Smooth muscle cell (in vitro differentiated cells): ENCODE measurements at regions not wholly inside any gene's neighbourhood (a gene's known extent, or its start where the extent isn't known, plus 50 kb on each side); places are given as distances from the start of the nearest gene placed in this dataset.

Source experiments
- DNase-seq: peaks from one replicate; lab custom pipeline; 2025; ENCODE audit not compliant: unreplicated experiment; lab: John Stamatoyannopoulos, UW
- H2AFZ ChIP-seq: fragments of 200-600 bp; sonication (generic); 2 replicates; pipeline ENCODE4 v1.6.0; 2016; ENCODE audit warnings: antibody characterized with exemption, low read depth, mild to moderate bottlenecking
- H3F3A ChIP-seq: fragments of 200-600 bp; sonication (generic); 2 replicates; pipeline ENCODE4 v1.6.0; 2017; ENCODE audit warnings: antibody characterized with exemption, low read depth
- H3K27ac ChIP-seq: fragments of 200-600 bp; sonication (generic); 2 replicates; pipeline ENCODE4 v1.5.1; 2016; ENCODE audit warnings: low read depth, mild to moderate bottlenecking
- H3K27me3 ChIP-seq: fragments of 200-600 bp; sonication (generic); 2 replicates; pipeline ENCODE4 v1.6.1; 2016; ENCODE audit warnings: low read depth, mild to moderate bottlenecking
- H3K36me3 ChIP-seq: fragments of 200-600 bp; sonication (generic); 2 replicates; pipeline ENCODE4 v1.5.1; 2016; ENCODE audit warnings: low read depth
- H3K4me1 ChIP-seq: fragments of 200-600 bp; sonication (generic); 2 replicates; pipeline ENCODE4 v1.5.1; 2016; ENCODE audit warnings: low read depth
- H3K4me2 ChIP-seq: fragments of 200-600 bp; sonication (generic); 2 replicates; pipeline ENCODE4 v1.6.0; 2016; ENCODE audit warnings: mild to moderate bottlenecking
- H3K4me3 ChIP-seq: fragments of 200-600 bp; sonication (generic); 2 replicates; pipeline ENCODE4 v1.5.1; 2016; ENCODE audit warnings: mild to moderate bottlenecking
- H3K79me2 ChIP-seq: fragments of 200-600 bp; sonication (generic); 2 replicates; pipeline ENCODE4 v1.6.0; 2016; ENCODE audit warnings: low read depth, mild to moderate bottlenecking
- H3K9ac ChIP-seq: fragments of 200-600 bp; sonication (generic); 2 replicates; pipeline ENCODE4 v1.6.0; 2016; ENCODE audit warnings: low read depth
- H3K9me3 ChIP-seq: fragments of 200-600 bp; sonication (generic); replicated peaks from 2 replicates; pipeline ENCODE4 v1.5.1; 2016; ENCODE audit warnings: low read depth
- H4K20me1 ChIP-seq: fragments of 200-600 bp; sonication (generic); 2 replicates; pipeline ENCODE4 v1.6.0; 2016; ENCODE audit warnings: low read depth
- CTCF ChIP-seq: fragments of 200-600 bp; sonication (generic); IDR thresholded peaks from 2 replicates; pipeline ENCODE4 v1.5.1; 2017; ENCODE audit warnings: borderline replicate concordance, mild to moderate bottlenecking, antibody characterized with exemption; ENCODE audit not compliant: insufficient read depth, poor library complexity, severe bottlenecking
- whole genome bisulfite sequencing: methylation state at CpG from one replicate; pipeline ENCODE4 v1.1.7; 2016; ENCODE audit warnings: low lambda C conversion rate; 5-methylcytosine and 5-hydroxymethylcytosine counted together

- Histone ChIP-seq H3K4me2 (no peak overlapping the region), H3K9ac (no peak overlapping the region), H3K4me3 (no peak overlapping the region), H3K79me2 (no peaks in the 10 kb centered on the region), H3K4me1 (no peaks in the 10 kb centered on the region), H3K36me3 (no peaks in the 10 kb centered on the region), H3K9me3 (no peaks in the 10 kb centered on the region), H3K27me3 (peaks cover 9% of the 10 kb centered on the region), H4K20me1 (no peaks in the 10 kb centered on the region), H3F3A (no peaks in the 10 kb centered on the region), H3K27ac (no peak overlapping the region), H2AFZ (no peak overlapping the region)
- WGBS = 94% methylated on average over 12 of the region's 12 CpGs
- TF ChIP-seq CTCF = no peak
- DNase-seq = no peak
These were observed 221.6 kb upstream of the SDK2 start for GRCh38 chr17:73865831-73866230.

GRCh38 chr17:73867056-73867455, 222.8 kb upstream of the SDK2 start:
- Histone ChIP-seq H3K79me2 (no peaks in the 10 kb centered on the region), H3F3A (no peaks in the 10 kb centered on the region), H3K27me3 (peaks cover 9% of the 10 kb centered on the region), H3K9ac (no peak overlapping the region), H3K4me3 (no peak overlapping the region), H3K36me3 (no peaks in the 10 kb centered on the region), H2AFZ (no peak overlapping the region), H4K20me1 (no peaks in the 10 kb centered on the region), H3K9me3 (no peaks in the 10 kb centered on the region), H3K27ac (no peak overlapping the region), H3K4me1 (no peaks in the 10 kb centered on the region), H3K4me2 (no peak overlapping the region)
- no peak for TF ChIP-seq CTCF
- no peak for DNase-seq
- WGBS = 86% methylated on average over 12 of the region's 12 CpGs

GRCh38 chr17:73870068-73870467, 225.8 kb upstream of the SDK2 start:
- Histone ChIP-seq H3K4me1 (no peaks in the 10 kb centered on the region), H3K4me2 (no peak overlapping the region), H2AFZ (no peak overlapping the region), H3K9ac (no peak overlapping the region), H4K20me1 (no peaks in the 10 kb centered on the region), H3K27ac (no peak overlapping the region), H3K27me3 (peaks cover 4% of the 10 kb centered on the region), H3K36me3 (no peaks in the 10 kb centered on the region), H3F3A (no peaks in the 10 kb centered on the region), H3K9me3 (no peaks in the 10 kb centered on the region), H3K79me2 (no peaks in the 10 kb centered on the region), H3K4me3 (no peak overlapping the region)
- WGBS = 93% methylated on average over 6 of the region's 6 CpGs
- TF ChIP-seq CTCF = no peak
- no peak for DNase-seq

- H3K4me2 ChIP-seq = no peak overlapping the region
- H3K9me3 ChIP-seq = no peaks in the 10 kb centered on the region
- WGBS = 96% methylated on average over 1 of the region's 1 CpG
- no peaks in the 10 kb centered on the region for H3K4me1 ChIP-seq
- no peak overlapping the region for H3K9ac ChIP-seq
- H3F3A ChIP-seq = no peaks in the 10 kb centered on the region
- no peak overlapping the region for H2AFZ ChIP-seq
- no peak overlapping the region for H3K4me3 ChIP-seq
- TF ChIP-seq CTCF = no peak
- H3K27ac ChIP-seq = no peak overlapping the region
- no peak for DNase-seq
- no peaks in the 10 kb centered on the region for H3K36me3 ChIP-seq
- no peaks in the 10 kb centered on the region for H3K79me2 ChIP-seq
- peaks cover 4% of the 10 kb centered on the region for H3K27me3 ChIP-seq
- H4K20me1 ChIP-seq = no peaks in the 10 kb centered on the region
These were observed 226.2 kb upstream of the SDK2 start for GRCh38 chr17:73870473-73870872.
